Activated CD8-positive, alpha-beta memory T cell treated with anti-CD3 and anti-CD28 coated beads for 4 hours (primary cell): ENCODE measurements at regions not wholly inside any gene's neighbourhood (a gene's known extent, or its start where the extent isn't known, plus 50 kb on each side); places are given as distances from the start of the nearest gene placed in this dataset.
"Not testable (repeated sequence)": the region's sequence is repeated elsewhere in the genome, so short reads cannot be mapped to it uniquely, and the experiment has no call there.

ENCODE experiments used
- DNase-seq, 2 donors: peaks; one replicate each; pipeline ENCODE4 v3.0.0-alpha.2; 2020; ENCODE audit warnings: low read depth in 2 of 2

DNA sequence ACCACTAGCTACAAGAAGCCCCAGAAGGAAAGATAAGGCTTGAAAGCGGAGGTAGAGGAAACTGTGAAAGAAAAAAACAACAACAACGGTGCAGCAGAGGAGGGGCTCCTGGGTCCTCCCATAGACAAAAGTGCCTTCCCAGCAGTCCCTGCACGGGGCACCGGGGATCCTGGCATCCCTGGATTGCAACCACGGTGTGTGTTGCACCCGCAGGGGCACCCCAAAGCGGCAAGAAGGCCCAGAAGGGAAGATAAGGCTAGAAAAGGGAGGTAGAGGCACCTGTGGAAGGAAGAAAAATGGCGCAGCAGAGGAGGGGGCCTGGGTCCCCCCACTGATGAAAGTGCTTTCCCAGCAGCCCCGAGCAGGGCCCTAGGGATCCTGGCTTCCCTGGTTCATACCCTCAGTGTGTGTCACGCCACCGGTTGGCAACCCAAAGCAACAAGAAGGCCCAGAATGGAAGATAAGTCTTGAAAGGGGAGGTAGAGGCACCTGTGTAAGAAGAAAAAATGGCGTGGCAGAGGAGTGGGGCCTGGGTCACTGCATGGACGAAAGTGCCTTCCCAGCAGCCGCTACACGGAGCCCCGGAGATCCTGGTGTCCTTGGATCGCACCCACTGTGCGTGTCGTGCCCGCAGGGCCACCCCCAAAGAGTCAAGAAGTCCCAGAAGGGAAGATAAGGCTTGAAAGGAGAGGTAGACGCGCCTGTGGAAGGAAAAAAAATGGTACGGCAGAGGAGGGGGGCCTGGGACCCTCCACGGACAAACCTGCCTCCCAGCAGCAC, 281.0 kb downstream of the ALG10 start:
- no peak for DNase-seq

DNA sequence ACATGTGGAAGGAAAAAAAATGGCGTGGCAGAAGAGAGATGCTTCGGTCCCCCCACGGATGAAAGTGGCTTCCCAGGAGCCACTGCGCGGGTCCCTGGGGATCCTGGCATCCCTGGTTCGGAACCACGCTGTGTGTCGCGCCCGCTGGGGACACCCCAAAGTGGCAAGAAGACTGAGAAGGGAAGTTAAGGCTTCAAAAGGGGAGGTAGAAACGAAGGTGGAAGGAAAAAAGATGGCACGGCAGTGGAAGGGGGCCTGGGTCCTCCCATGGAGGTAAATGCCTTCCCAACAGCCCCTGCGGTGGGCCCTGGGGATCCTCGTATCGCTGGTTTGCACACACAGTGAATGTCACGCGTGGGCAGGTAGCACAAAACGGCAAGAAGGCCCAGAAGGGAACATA, 281.7 kb downstream of the ALG10 start:
- no peak for DNase-seq

DNA sequence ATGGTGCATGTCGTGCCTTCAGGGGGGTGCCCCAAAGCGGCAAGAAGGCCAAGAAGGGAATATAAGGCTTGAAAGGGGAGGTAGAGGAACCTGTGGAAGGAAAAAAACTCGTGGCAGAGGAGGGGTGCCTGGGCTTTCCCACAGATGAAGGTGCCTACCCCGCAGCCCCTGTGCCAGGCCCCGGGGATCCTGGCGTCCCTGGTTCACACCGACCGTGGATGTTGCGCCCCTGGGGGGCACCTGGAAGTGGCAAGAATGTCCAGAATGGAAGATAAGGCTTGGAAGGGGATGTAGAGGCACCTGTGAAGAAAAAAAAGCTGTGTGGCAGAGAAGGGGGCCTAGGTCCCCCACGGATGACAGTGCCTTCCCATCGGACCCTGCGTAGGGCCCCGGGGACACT, 282.2 kb downstream of the ALG10 start:
- DNase-seq = no peak

DNA sequence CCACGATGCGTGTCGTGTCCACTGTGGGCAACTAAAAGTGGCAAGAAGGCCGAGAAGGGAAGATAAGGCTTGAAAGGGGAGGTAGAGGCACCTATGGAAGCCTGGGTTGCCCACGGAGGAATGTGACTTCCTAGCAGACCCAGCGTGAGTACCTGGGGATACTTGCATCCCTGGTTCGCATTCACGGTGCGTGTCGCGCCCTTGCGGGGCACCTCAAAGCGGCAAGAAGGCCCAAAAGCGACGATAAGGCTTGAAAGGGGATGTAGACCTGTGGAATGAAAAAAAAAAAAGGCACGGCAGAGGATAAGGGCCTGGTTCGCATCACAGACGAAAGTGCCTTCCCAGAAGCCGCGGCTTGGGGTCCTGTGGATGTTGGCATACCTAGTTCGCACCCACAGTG, 282.9 kb downstream of the ALG10 start:
- DNase-seq = no peak

DNA sequence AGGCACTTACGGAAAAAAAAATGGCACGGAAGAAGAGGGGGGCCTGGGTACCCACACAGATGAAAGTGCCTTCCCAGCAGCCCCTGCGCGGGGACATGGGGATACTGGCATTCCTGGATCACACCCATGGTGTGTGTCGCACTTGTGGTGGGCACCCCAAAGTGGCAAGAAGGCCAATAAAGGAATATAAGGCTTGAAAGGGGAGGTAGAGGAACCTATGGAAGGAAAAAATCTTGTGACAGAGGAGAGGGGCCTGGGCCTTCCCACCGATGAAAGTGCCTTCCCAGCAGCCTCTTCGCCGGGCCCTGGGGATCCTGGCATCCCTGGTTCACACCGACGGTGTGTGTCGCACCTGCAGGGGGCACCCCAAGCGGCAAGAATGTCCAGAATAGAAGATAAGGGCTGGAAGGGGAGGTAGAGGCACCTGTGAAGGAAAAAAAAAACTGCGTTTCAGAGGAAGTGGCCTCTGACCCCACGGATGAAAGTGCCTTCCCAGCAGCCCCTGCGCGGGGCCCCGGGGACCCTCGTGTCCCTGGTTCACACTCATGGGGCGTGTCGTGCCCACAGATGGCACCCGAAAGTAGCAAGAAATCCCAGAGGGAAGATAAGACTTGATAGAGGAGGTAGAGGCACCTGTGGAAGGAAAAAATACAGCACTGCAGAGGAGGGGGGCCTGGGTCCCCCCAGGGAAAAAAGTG, 284.0 kb downstream of the ALG10 start:
- no peak for DNase-seq

DNA sequence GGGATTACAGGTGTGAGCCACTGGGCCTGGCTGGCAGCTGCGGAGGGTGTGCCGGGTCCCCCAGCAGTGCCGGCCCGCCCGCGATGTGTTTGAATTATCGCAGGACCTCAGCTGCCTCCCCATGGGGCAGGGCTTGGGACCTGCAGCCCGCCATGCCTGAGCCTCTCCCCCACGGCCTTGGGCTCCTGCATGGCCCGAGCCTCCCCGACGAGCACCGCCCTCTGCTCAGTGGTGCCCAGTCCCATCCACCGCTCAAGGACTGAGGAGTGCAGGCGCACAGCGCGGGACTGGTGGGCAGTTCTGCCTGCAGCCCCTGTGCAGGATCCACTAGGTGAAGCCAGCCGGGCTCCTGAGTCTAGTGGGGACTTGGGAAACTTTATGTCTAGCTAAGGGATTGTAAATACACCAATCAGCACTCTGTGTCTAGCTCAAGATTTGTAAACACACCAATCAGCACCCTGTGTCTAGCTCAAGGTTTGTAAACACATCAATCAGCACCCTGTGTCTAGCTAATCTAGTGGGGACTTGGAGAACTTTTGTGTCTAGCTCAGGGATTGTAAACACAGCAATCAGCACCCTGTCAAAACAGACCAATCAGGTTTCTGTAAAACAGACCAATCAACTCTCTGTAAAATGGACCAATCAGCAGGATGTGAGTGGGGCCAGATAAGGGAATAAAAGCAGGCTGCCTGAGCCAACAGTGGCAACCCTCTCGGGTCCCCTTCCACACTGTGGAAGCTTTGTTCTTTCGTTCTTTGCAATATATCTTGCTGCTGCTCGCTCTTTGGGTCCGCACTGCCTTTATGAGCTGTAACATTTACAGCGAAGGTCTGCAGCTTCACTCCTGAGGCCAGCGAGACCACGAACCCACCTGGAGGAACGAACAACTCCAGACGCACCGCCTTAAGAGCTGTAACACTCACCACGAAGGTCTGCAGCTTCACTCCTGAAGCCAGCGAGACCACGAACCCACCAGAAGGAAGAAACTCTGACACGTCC, 287.8 kb downstream of the ALG10 start:
- DNase-seq = not testable (repeated sequence)

DNA sequence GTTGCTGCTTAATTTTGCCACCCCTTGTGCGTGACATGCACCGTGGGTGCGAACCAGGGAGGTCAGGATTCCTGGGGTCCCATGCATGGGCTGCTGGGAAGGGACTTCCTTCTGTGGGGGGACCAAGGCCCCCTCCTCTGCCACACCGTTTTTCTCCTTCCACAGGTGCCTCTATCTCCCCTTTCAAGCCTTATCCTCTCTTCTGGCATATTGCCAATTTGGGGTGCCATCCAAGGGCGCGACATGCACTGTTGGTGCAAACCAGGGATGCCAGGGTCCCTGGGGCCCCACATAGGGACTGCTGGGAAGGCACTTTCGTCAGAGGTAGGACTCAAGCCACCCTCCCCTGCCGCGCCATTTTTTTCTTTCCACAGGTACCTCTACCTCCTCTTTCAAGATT, 289.0 kb downstream of the ALG10 start:
- no peak for DNase-seq

DNA sequence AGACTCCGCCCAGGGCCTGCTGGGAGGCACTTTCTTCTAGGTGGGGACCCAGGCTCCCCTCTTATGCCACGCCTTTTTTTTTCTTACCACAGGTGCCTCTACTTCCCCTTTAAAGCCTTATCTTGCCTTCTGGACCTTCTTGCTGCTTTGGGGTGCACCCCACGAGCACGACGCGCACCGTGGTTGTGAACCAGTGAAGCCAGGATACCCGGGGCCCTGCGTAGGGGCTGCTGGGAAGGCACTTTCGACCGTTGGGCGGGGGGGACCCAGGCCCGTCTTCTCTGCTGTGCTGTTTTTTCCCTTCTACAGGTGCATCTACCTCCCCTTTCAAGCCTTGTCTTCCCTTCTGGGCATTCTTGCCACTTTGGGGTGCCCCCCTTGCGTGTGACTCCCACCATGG, 305.4 kb downstream of the ALG10 start:
- no peak for DNase-seq

DNA sequence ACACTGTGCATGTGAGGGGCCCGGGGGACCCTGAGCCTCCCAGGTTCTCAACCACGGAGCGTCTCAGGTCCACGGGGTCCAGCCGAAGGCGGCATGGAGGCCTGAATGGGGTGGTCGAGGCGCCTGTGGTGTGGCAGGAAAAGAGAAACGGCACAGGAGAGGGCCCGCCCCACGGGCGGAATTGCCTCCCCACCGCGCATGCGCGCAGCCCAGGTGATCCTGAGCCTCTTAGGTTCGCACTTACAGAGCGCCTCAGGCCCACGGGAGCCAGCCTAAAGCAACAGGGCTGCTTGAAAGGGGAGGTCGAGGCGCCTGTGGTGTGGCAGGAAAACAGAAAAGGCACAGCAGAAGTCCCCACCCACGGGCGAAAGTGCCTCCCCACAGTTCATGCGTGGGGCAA, 311.0 kb downstream of the ALG10 start:
- no peak for DNase-seq

DNA sequence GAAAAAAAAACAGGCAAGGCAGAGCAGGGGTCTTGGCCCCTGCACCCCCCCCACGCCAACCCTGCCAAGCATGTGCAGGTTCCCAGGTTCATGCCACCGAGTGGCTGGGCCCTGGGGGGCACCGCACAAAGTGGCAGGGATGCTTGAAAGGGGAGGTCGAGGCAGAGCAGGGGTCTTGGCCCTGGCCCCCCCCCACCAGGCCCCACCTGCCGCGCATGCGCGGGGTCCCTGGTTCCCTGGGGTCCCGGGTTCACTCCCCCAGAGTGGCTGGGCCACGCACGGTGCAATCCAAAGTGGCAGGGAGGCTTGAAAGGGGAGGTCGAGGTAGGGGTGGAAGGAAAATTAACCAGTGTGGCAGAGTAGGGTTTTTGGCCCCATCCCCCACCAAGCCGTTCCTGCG, 312.2 kb downstream of the ALG10 start:
- no peak for DNase-seq

DNA sequence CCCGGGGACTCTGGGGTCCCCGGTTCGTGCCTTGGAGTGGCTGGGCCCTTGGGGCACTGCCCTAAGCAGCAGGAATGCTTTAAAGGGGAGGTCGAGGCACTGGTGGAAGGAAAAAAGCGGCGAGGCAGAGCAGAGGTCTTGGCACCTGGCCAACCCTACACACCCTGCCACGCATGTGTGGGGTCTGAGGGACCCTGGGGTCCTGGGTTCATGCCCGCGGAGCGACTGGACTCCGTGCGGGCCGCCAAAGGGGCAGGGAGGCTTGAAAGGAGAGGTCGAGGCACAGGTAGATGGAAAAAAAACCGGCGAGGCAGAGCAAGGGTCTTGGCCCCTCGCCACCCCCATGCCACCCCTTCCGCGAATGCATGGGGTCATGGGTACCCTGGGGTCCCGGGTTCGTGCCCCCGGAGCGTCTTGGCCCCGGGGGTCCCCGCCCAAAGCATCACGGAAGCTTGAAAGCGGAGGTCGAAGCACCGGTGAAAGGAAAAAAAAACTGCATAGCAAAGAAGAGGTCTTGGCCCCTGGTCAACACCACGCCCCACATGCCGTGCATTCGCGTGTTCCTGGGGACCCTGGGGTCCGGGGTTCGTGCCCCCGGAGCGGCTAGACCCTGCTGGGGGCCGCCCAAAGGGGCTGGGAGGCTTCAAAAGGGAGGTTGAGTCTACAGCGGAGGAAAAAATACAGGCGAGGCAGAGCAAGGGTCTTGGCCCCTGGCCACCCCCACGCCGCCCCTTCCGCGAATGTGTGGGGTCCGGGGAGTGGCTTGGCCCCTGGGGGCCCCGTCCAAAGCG, 312.9 kb downstream of the ALG10 start:
- no peak for DNase-seq

DNA sequence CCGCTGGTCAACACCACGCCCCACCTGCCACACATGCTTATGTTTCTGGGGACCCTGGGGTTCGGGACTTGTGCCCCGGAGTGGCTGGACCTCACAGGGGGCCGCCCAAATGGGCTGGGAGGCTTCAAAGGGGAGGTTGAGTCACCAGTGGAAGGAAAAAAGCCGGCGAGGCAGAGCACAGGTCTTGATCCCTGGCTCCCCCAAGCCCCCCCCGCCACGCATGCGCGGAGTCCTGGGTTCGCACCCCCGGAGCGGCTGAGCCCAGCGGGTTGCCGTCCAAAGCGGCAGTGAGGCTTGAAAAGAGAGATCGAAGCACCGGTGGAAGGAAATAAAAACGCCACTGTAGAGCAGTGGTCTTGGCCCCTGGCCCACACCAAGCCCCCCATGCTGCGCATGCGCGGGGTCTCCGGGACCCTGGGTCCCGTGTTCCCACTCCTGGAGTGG, 313.5 kb downstream of the ALG10 start:
- DNase-seq = no peak

DNA sequence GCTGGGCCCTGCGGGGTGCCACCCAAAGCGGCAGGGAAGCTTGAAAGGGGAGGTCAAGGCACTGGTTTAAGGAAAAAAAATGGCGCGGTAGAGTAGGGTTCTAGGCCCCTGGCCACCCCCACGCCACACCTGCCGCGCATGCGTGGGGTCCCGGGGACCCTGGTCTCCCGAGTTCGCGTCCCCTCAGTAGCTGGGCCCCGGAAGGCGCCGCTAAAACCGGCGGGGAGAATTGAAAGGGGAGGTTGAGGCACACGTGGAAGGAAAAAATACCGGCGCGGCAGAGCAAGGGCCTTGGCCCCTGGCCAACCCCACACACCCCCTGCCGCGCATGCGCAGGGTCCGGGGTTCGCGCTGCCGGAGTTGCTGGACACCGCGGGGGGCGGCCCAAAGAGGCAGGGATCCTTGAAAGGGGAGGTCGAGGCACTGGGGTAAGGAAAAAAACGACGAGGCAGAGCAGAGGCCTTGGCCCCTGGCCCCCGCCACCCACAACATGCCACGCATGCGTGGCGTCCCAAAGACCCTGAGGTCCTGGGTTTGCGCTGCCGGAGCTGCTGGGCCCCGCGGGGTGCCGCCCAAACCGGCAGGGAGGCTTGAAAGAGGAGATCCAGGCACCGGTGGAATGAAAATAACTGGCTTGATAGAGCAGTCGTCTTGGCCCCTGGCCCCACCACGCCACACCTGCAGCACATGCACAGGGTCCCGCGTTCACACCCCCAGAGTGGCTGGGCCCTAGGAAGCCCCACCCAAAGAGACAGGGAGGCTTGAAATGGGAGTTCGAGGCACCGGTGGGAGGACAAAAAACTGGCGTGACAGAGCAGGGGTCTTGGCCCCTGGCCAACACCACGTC, 314.5 kb downstream of the ALG10 start:
- DNase-seq = no peak

DNA sequence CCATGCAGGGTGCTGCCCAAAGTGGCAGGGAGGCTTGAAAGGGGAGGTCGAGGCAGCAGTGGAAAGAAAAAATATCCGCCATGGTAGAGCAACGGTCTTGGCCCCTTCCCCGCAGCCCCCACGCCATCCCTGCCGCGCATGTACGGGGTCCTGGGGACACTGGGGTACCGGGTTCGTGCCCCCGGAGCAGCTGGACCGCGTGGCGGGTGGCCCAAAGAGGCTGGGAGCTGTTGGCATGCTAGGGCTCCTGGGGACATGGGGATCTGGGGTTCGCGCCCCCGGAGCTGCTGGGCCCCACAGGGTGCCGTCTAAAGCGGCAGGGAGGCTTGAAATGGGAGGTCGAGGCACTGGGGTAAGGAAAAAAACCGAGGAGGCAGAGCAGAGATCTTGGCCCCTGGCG, 316.5 kb downstream of the ALG10 start:
- DNase-seq = no peak

DNA sequence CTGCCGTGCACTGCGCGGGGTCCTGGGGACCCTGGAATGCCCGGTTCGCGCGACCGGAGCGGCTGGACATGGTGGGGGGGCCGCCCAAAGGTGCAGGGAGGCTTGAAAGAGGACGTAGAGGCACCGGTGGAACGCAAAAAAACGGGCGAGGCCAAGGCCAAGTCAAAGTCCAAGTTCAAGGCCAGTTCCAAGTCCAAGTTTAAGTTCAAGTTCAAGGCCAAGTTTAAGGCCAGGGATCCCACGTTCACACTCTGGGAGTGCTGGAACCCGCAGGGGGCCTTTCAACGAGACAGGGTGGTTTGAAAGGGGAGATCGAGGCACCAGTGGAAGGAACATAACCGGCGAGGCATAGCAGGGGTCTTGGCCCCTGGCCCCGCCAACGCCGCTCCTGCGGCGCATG, 317.6 kb downstream of the ALG10 start:
- DNase-seq = no peak

DNA sequence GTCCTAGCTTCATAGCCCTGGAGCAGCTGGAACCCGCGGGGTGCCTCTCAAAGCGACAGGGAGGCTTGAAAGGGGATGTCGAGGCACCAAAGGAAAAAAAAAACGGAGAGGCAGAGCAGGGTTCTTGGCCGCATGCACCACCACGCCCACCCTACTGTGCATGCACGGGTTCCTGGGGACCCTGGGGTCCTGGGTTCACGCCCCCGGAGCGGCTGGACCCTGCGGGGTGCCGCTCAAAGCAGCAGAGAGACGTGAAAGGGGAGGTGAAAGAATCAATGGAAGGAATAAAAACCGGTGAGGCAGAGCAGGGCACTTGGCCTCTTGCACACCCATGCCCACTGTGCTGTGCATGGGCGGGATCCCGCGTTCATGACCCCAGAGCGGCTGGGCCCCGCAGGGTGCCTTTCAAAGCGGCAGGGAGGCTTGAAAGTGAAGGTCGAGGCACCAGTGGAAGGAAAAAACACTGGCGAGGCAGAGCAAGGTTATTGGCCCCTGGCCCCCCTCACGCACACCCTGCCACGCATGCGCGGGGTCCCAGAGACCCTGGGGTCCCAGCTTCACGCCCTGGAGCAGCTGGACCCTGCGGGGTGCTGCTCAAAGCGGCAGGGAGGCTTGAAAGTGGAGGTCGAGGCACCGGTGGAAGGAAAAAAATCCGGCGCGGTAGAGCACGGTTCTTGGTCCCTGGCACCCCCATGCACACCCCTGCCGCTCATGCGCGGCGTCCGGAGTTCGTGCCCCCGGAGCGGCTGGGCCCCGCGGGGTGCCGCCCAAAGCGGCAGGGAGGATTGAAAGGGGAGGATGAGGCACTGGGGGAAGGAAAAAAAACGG, 318.5 kb downstream of the ALG10 start:
- DNase-seq = no peak

DNA sequence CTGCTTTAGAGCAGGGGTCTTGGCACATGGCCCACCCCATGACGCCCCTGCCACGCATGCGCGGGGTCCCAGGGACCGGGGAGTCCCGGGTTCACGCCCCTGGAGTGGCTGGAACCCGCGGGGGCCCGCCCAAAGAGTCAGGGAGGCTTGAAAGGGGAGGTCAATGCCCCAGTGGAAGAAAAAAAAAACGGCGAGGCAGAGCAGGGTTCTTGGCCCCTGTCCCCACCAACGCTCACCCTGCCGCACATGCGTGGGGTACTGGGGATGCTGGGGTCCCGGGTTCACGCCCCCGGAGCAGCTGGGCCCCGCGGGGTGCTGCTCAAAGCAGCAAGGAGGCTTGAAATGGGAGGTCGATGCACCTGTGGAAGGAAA, 319.1 kb downstream of the ALG10 start:
- DNase-seq = no peak

DNA sequence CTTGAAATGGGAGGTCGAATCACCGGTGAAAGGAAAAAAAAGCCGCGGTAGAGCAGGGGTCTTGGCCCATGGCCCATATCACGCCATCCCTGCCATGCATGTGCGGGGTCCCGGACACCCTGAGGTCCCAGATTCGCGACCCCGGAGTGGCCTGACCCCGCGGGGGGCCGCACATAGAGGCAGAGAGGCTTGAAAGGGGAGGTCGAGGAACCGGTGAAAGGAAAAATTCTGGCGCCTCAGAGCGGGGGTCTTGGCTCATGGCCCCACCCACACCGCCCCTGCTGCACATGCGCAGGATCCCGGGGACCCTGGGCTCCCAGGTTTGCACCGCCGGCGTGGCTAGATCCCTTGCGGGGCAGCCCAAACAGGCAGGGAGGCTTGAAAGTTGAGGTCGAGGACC, 319.8 kb downstream of the ALG10 start:
- DNase-seq = no peak

DNA sequence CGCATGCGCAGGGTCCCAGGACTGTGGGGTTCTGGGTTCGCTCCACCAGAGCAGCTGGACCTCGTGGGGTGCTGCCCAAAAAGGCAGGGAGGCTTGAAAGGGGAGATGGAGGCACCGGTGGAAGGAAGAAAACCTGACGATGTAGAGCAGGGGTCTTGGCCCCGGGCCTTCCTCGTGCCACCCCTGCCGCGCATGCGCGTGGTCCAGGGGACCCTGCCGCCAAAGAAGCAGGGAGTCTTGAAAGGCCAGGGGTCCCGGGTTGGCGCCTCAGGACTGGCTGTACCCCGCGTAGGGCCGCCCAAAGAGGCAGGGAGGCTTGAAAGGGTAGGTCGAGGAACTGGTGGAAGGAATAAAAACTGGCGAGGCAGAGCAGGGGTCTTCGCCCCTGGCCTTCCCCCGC, 321.0 kb downstream of the ALG10 start:
- DNase-seq = no peak

DNA sequence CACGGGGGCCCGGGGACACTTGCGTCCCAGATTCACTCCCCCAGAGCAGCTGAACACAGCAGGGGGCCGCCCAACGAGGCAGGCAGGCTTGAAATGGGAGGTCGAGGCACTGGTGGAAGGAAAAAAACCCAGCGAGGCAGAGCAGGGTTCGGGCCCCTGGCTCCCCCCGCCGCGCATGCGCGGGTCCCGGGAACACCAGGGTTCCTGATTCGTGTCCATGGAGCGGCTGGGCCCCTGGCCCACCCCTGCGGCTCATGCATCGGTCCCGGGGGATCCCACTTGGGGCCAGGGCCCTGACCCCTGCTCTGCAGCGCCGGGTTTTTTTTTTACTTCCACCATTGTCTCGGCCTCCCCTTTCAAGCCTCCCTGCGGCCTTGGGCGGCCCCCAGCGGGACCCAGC, 321.5 kb downstream of the ALG10 start:
- DNase-seq = no peak
